ENCODE measurements at regions not wholly inside any gene's neighbourhood (a gene's known extent, or its start where the extent isn't known, plus 50 kb on each side); places are given as distances from the start of the nearest gene placed in this dataset.

- ChIA-PET CTCF (no interaction called here), POLR2A (no interaction called here)
- TF ChIP-seq TCF7L2 (IDR thresholded peaks at IDR 0.05; ENCODE audit: low read depth, low read length) (no peak), SIN3A (IDR thresholded peaks at IDR 0.05; ENCODE audit: borderline replicate concordance, insufficient read depth, low read depth, low read length) (no peak), POLR2AphosphoS5 (IDR thresholded peaks at IDR 0.05; ENCODE audit: low read depth, low read length) (no peak), CTCF (IDR thresholded peaks at IDR 0.05) (no peak), REST (IDR thresholded peaks at IDR 0.05; ENCODE audit: insufficient read depth in 1 of 2, low read depth in 2 of 2, low read length in 1 of 2) (no peak)
- Histone ChIP-seq H3K4me3 (ENCODE audit: low read depth in 2 of 2, low read length in 2 of 2) (no peak overlapping the region), H3K36me3 (ENCODE audit: control insufficient read depth, insufficient read depth, low read length) (no peaks in the 10 kb centered on the region), H3K4me1 (ENCODE audit: control insufficient read depth, insufficient read depth, low read length) (no peaks in the 10 kb centered on the region), H3K27me3 (ENCODE audit: control insufficient read depth, insufficient read depth, low read length) (no peaks in the 10 kb centered on the region; the same call in 1 of the 2 replicates), H3K27ac (ENCODE audit: low read length) (no peak overlapping the region), H3K9me3 (ENCODE audit: control insufficient read depth, insufficient read depth, low read depth, low read length) (no peaks in the 10 kb centered on the region)
- DNase-seq (ENCODE audit: low read depth, low spot score) (no peak), ATAC-seq (no peak)
- in situ Hi-C loops (cut with HindIII; ENCODE audit: low pct_unique_long_range_greater_than_20kb, low sequenced_read_pairs), result no loop called here
- intact Hi-C loops (cut with micrococcal nuclease; ENCODE audit: unreplicated experiment), result no loop called here
- BruUV-seq (replicated peaks), result no TSS peak
Observed at GRCh38 chr13:39154041-39154440, 115.8 kb downstream of the NHLRC3 start.

- CTCF ChIA-PET, result no interaction called here
- in situ Hi-C loops (cut with HindIII; ENCODE audit: low pct_unique_long_range_greater_than_20kb, low sequenced_read_pairs), result no loop called here
- Histone ChIP-seq H3K4me1 (ENCODE audit: control insufficient read depth, insufficient read depth, low read length) (no peaks in the 10 kb centered on the region), H3K4me3 (ENCODE audit: low read depth in 2 of 2, low read length in 2 of 2) (no peak overlapping the region), H3K27me3 (ENCODE audit: control insufficient read depth, insufficient read depth, low read length) (no peaks in the 10 kb centered on the region), H3K36me3 (ENCODE audit: control insufficient read depth, insufficient read depth, low read length) (no peaks in the 10 kb centered on the region), H3K27ac (ENCODE audit: low read length) (no peak overlapping the region), H3K9me3 (ENCODE audit: control insufficient read depth, insufficient read depth, low read depth, low read length) (no peaks in the 10 kb centered on the region)
- intact Hi-C loops (cut with micrococcal nuclease; ENCODE audit: unreplicated experiment), result no loop called here
- TF ChIP-seq SIN3A (IDR thresholded peaks at IDR 0.05; ENCODE audit: borderline replicate concordance, insufficient read depth, low read depth, low read length) (no peak), CTCF (IDR thresholded peaks at IDR 0.05) (no peak), REST (IDR thresholded peaks at IDR 0.05; ENCODE audit: insufficient read depth in 1 of 2, low read depth in 2 of 2, low read length in 1 of 2) (no peak), TCF7L2 (IDR thresholded peaks at IDR 0.05; ENCODE audit: low read depth, low read length) (no peak), POLR2AphosphoS5 (IDR thresholded peaks at IDR 0.05; ENCODE audit: low read depth, low read length) (no peak)
- no peak for ATAC-seq
- POLR2A ChIA-PET, result no interaction called here
- no TSS peak for BruUV-seq (replicated peaks)
- DNase-seq (ENCODE audit: low read depth, low spot score), result no peak
Observed at GRCh38 chr13:39159393-39159792, 121.1 kb downstream of the NHLRC3 start.
